Osteoblast (primary cell): ENCODE measurements at regions not wholly inside any gene's neighbourhood (a gene's known extent, or its start where the extent isn't known, plus 50 kb on each side); places are given as distances from the start of the nearest gene placed in this dataset.

ENCODE experiments used
- DNase-seq: peaks from one replicate; pipeline ENCODE4 v3.0.0; 2011; ENCODE audit warnings: low spot score, mixed read lengths; ENCODE audit not compliant: insufficient read length; ENCODE audit errors: missing footprints
- H2AFZ ChIP-seq: 2 replicates; pipeline ENCODE4 v1.6.0; 2011; ENCODE audit warnings: mild to moderate bottlenecking, low read length
- H3K27ac ChIP-seq: 2 replicates; pipeline ENCODE4 v1.5.1; 2011; ENCODE audit warnings: mild to moderate bottlenecking, low read depth, low read length, moderate library complexity
- H3K27me3 ChIP-seq: 2 replicates; pipeline ENCODE4 v1.6.0; 2012; ENCODE audit warnings: mild to moderate bottlenecking, control low read depth, inconsistent platforms, low read length, moderate library complexity; ENCODE audit not compliant: insufficient read depth
- H3K36me3 ChIP-seq: 2 replicates; pipeline ENCODE4 v1.5.1; 2011; ENCODE audit warnings: mild to moderate bottlenecking, low read length, control low read depth, moderate library complexity; ENCODE audit not compliant: insufficient read depth
- H3K4me1 ChIP-seq: 2 replicates; pipeline ENCODE4 v1.5.1; 2011; ENCODE audit warnings: mild to moderate bottlenecking, low read length, control low read depth, moderate library complexity; ENCODE audit not compliant: insufficient read depth
- H3K4me2 ChIP-seq: 2 replicates; pipeline ENCODE4 v1.6.0; 2011; ENCODE audit warnings: mild to moderate bottlenecking, low read length; ENCODE audit not compliant: insufficient read depth
- H3K4me3 ChIP-seq: fragments of 200-600 bp; sonication (generic); 3 replicates; pipeline ENCODE4 v1.5.1; 2012; ENCODE audit warnings: mild to moderate bottlenecking, low read length, inconsistent platforms; ENCODE audit not compliant: insufficient read depth
- H3K79me2 ChIP-seq: 2 replicates; pipeline ENCODE4 v1.6.0; 2012; ENCODE audit warnings: mild to moderate bottlenecking, low read length, control low read depth, inconsistent platforms; ENCODE audit not compliant: insufficient read depth
- H3K9me3 ChIP-seq: 2 replicates; pipeline ENCODE4 v1.5.1; 2011; ENCODE audit warnings: low read depth, low read length, control low read depth
- H4K20me1 ChIP-seq: 2 replicates; pipeline ENCODE4 v1.6.0; 2012; ENCODE audit warnings: mild to moderate bottlenecking, low read length, control low read depth; ENCODE audit not compliant: insufficient read depth
- TF ChIP-seq, protein P1 (sequence below): IDR thresholded peaks from 2 replicates; pipeline ENCODE4 v1.5.1; 2011; ENCODE audit warnings: mild to moderate bottlenecking, low read depth, low read length, moderate library complexity; ENCODE audit errors: extremely low read depth

DNA sequence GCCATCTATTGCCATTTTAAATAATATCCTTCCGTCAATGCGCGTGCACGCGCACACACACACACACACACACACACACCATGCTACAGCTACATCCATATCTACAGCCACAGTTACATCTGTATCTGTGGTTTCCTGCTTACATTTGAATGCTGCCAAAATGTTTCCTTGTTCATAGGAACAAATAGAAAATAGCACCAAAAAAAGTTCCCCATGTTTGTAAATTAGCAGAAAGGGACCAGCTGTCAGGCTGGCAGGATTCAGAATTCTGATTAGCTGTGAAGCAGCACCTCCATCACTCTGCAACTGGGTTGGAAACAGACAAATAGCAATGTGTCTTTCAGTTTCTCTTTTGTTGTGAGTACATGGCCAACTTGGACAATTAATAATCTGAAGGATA lies 601.5 kb downstream of the IRX1 start:
- H3K9me3 ChIP-seq = no peaks in the 10 kb centered on the region
- no peak overlapping the region for H3K4me3 ChIP-seq
- DNase-seq = no peak
- H2AFZ ChIP-seq = no peak overlapping the region
- no peaks in the 10 kb centered on the region for H3K27me3 ChIP-seq
- H3K4me1 ChIP-seq = no peaks in the 10 kb centered on the region
- no peaks in the 10 kb centered on the region for H3K36me3 ChIP-seq
- TF ChIP-seq, protein P1, sequence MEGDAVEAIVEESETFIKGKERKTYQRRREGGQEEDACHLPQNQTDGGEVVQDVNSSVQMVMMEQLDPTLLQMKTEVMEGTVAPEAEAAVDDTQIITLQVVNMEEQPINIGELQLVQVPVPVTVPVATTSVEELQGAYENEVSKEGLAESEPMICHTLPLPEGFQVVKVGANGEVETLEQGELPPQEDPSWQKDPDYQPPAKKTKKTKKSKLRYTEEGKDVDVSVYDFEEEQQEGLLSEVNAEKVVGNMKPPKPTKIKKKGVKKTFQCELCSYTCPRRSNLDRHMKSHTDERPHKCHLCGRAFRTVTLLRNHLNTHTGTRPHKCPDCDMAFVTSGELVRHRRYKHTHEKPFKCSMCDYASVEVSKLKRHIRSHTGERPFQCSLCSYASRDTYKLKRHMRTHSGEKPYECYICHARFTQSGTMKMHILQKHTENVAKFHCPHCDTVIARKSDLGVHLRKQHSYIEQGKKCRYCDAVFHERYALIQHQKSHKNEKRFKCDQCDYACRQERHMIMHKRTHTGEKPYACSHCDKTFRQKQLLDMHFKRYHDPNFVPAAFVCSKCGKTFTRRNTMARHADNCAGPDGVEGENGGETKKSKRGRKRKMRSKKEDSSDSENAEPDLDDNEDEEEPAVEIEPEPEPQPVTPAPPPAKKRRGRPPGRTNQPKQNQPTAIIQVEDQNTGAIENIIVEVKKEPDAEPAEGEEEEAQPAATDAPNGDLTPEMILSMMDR = no peak
- H4K20me1 ChIP-seq = no peaks in the 10 kb centered on the region
- H3K4me2 ChIP-seq = no peak overlapping the region
- H3K79me2 ChIP-seq = no peaks in the 10 kb centered on the region
- H3K27ac ChIP-seq = no peak overlapping the region

DNA sequence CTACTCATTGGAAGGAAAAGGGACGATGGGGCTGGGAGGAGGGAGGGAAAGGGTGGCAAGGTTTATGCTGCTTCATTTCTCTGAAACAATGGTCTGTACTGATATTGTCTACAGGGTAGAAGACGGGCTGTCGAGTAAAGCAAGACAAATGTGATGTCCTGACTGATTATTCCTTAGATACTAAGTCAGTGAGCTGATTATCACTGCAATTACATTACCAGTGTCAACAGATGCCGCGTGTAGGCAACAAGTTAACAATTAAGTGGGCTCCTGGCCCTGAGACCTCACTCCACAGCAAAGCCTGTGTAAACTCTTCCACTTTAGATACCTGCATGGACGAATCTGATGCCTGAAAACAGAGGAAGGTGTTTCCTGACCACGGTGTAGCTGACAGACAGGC lies 602.8 kb downstream of the IRX1 start:
- no peaks in the 10 kb centered on the region for H3K4me1 ChIP-seq
- no peak for DNase-seq
- TF ChIP-seq, protein P1 = no peak

DNA sequence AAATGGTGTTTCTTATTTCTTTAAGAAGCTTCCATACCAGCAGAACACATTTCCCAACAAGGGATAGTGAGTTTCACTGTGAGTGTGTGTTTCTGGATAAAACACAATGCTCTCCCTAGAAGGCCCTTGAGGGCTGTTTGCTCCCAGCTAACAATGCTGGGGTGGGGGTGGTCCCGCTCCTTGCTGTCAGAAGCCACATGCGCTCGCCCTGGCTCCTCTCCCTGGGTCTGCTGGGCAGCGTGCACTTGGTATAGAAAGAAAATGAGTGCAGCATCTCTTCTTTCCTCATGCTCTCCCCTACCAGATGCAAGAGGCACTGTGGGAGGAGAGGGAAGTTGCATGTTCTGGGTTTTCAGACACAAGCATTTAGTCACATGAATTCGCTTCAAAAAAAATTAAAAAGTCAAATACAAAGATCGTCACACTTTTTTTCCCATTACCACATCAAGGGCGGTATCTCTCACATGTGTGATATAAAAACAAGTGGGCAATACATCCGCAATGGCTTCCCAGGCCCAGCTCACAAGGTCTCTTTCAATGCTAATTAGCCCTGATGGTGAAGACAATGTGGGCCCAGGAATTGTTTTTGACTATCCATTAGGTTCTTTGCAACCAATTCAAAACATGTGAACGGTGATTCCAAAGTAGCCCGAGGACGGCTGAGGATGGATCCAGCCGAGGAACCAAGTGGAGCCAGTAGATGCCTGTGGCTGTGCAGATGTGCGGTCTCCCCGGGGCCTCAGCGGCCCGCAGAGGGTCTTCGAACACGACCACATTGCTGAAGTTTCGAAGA lies 603.6 kb downstream of the IRX1 start:
- no peak overlapping the region for H2AFZ ChIP-seq
- no peaks in the 10 kb centered on the region for H3K9me3 ChIP-seq
- no peaks in the 10 kb centered on the region for H3K4me1 ChIP-seq
- no peaks in the 10 kb centered on the region for H3K27me3 ChIP-seq
- H3K4me3 ChIP-seq = no peak overlapping the region
- TF ChIP-seq, protein P1 = no peak
- H3K4me2 ChIP-seq = no peak overlapping the region
- H3K79me2 ChIP-seq = no peaks in the 10 kb centered on the region
- no peak for DNase-seq
- H3K27ac ChIP-seq = no peak overlapping the region
- H3K36me3 ChIP-seq = no peaks in the 10 kb centered on the region
- no peaks in the 10 kb centered on the region for H4K20me1 ChIP-seq

More for the DNA sequence above, 602.8 kb downstream of the IRX1 start:
- Histone ChIP-seq H2AFZ (no peak overlapping the region), H3K4me3 (no peak overlapping the region), H3K9me3 (no peaks in the 10 kb centered on the region), H3K4me2 (no peak overlapping the region), H3K27me3 (no peaks in the 10 kb centered on the region), H3K79me2 (no peaks in the 10 kb centered on the region), H3K27ac (no peak overlapping the region), H4K20me1 (no peaks in the 10 kb centered on the region), H3K36me3 (no peaks in the 10 kb centered on the region)

DNA sequence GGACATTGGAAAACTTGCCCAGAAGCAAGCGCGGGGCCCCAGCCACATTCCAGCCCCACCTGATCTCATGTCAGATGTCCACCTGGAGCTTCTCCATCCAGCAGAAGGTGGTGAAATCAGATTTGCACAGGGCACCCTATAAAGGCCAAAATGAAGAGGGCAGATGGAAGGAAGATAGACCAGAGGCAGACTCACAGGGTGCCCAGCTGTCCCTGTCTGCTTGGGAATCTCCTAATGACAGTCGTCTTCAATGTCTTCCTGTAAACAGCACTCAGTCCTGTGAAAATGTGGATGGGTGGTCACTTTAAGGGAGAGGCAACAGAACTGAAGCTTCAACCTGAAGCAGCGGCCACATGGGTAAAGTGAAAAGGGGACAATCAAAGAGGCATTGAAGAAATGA lies 607.5 kb downstream of the IRX1 start:
- H3K9me3 ChIP-seq = peaks cover 5% of the 10 kb centered on the region
- H2AFZ ChIP-seq = no peak overlapping the region
- no peaks in the 10 kb centered on the region for H3K79me2 ChIP-seq
- no peak for DNase-seq
- no peaks in the 10 kb centered on the region for H3K36me3 ChIP-seq
- H3K27ac ChIP-seq = no peak overlapping the region
- H4K20me1 ChIP-seq = no peaks in the 10 kb centered on the region
- H3K4me1 ChIP-seq = no peaks in the 10 kb centered on the region
- no peak overlapping the region for H3K4me2 ChIP-seq
- TF ChIP-seq, protein P1 = no peak
- no peaks in the 10 kb centered on the region for H3K27me3 ChIP-seq
- H3K4me3 ChIP-seq = no peak overlapping the region
